ENCODE measurements at regions not wholly inside any gene's neighbourhood (a gene's known extent, or its start where the extent isn't known, plus 50 kb on each side); places are given as distances from the start of the nearest gene placed in this dataset.

DNA sequence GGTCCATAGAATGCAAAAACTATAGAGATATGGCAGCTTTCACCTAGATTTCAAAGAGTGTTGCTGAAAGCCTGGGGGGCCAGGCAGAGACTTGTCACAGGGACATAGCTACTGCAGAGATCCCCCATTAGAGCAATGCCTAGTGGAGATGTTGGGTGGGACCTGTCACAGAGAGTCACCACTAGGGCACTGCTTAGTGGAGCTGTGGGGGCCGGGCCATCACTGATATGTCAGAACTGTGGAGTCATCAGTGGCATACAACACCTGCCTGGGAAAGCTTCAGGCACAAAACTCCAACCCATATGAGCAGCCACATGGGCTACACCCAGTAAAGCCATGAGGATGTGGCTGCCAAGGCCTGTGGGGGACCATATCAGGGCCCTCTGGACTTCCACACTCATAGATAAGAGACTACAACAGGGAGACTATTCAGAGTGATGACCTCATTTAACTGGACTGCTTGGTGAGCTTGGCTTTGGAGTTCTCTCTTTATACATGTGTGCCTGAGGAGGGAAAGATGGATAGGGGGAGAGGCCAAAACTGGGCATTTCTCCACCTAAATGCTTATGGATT is 176.3 kb downstream of the ZNF621 start:
- no peak for DNase-seq (ENCODE audit: low read depth in 2 of 2)

DNA sequence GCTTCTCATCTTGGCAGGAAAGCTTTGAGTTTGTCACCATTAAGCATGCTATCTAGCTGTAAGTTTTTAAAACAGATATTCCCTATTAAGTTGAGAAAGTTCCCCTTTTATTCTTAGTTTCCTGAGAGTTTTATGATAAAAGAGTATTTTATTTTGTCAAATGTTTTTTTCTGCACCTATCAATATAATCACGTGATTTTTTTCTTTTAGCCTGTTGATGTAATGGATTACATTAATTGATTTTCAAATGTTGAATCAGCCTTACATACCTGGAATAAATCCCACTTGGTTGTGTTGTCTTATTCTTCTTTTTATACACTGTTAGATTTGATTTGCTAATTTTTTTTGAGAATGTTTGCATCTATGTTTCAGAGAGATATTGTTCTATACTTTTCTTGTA is 179.5 kb downstream of the ZNF621 start:
- no peak for DNase-seq (ENCODE audit: low read depth in 2 of 2)

DNA sequence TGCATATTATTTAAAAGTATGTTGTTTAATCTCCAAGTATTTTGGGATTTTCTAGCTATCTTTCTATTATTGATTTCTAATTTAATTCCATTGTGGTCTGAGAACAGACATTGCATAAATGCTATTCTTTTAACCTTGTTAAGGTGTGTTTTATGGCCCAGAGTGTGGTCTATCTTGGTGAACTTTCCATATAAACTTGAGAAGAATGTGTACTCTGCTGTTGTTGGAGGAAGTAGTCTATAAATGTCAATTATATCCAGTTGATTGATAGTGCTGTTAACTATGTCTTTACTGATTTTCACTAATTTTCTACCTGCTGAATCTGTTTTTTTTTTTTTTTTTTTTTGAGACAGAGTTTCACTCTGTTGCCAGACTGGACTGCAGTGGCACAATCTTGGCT is 180.9 kb downstream of the ZNF621 start:
- DNase-seq (ENCODE audit: low read depth in 2 of 2) = no peak

DNA sequence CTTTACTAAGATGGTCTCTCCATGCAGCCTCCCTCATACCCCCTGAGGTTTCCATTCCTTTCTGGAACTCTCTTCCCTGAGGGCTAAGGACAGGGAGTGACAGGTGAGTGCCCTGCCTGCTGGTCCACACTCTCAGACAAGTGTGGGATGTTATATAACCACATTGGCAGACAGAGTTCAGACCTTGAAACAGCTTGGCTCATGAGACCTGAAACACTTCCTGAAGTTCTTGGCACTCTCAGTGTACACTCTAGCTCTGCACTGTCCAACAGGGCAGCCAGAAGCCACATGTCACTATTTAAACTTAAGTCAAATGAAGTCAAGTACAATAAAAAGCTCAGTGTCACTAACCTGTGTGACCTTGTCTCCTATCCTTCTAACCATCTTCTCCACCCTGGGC is 188.5 kb downstream of the ZNF621 start:
- no peak for DNase-seq (ENCODE audit: low read depth in 2 of 2)

DNA sequence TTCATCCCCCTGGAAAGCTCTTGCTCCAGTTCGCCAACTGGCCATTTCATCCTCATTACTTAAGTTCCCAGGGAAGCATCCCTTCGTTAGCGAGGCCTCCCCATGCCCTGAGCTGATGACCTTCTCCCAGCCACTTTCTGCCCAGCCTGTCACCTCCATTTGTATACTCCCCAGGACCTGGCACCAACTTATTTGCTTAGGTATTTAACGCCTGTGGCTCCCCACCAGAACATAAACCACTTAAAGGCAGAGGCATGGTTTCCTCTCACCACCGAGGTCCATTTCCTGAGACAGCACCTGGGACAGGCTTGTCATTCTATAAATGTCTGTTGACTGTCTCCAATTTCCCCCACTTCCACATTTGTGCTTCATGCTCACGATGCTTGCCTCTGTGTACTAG is 189.0 kb downstream of the ZNF621 start:
- no peak for DNase-seq (ENCODE audit: low read depth in 2 of 2)

DNA sequence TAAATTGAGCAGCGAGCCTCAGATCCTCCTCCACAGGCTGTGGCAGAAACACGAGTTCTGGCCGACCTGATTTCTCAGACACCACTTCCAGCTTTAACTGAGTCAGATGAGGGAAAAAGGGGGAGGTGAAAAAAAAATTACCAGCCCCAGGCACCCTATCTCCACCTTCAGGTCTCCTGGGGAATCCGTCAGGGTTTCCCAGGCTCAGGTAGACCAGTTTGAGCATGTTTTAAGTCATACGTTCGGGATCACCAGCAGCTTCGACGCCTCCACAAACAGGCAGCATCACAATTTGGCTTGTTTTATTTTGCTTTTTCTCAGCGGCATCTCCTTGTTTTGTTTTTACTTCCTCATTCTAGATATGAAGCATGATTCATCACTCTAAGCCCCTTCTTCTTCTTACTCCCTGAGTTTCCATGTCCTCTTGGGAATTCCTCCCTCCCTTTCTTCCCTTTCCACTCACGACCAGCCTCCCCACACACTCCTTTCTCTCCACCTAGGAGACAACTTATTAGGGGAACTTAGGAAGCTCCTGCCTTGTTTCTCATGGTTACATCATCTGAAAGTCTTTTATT is 190.1 kb downstream of the ZNF621 start:
- no peak for DNase-seq (ENCODE audit: low read depth in 2 of 2)

DNA sequence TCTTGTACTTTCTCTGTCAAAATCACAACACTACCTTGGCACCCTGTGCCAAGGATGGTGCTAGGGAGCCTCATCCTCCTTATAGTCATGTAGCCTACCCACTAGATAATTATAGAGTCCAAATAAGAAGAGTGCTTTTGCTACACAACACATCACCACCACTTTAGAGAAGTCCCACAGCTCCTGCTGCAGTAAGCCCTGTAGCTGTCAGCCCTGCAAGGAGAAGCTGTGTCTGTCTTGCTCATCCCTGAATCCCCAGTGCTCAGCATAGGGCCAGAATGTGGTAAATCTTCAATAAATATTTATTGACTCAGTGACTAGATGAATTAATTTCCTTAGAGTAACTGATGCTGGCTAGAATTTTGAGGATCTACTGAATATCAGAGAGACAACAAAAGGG is 190.8 kb downstream of the ZNF621 start:
- no peak for DNase-seq (ENCODE audit: low read depth in 2 of 2)

DNA sequence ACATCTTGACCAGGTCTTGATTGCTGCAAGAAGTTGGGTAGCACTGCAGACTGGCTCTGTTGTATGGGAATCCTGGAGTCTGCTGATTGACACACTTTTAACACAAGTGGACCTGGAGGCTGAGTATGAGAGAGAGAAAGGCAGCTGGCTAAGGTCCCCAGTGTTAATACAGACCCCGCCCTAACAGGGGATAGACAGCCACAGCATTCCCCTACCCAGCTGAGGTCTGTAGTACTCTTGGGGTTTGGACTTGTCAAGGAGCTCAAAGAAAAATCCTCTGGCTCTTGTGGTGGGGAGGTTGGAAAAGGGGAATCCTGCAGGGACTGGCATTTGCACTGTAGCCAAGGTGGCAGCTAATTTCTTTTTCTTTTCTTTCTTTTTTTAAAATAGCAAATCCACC is 192.7 kb downstream of the ZNF621 start:
- DNase-seq (ENCODE audit: low read depth in 2 of 2) = no peak

DNA sequence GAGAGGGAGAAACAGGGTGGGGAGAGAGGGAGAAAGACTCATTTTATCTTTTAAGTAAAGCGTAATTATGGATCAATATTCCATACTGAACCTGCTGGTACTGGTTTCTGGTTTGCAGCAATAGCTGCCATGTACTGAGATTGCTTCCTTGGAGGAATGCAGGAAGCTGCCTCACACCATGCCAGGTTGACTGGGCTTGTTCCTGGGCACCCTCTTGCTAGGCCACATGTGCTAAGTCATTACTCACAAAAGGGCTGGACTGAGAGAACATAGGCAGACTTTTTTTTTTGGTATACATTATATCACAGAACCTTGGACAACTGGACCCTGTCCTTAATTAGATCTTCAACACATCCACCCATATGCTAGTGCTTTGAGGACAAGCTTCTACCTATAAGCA is 193.4 kb downstream of the ZNF621 start:
- no peak for DNase-seq (ENCODE audit: low read depth in 2 of 2)

DNA sequence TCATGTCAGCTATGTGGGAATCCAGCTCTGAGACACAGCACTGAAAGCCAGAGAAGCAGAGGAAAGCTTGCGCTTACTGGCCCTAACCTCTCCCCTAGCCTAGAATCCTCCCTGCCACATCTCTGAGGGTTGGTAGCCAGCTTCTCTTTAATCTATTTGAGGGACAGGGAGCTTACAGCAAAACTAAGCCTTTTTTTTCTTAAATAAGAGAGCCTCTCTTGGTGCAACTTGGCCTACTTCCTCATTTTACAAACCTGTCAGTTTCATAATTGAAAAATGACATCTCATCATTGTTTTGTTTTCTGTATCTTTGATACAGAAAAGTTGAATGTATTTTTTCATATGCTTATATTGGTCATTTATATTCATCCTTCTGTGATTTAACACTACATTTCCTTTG is 193.9 kb downstream of the ZNF621 start:
- no peak for DNase-seq (ENCODE audit: low read depth in 2 of 2)

DNA sequence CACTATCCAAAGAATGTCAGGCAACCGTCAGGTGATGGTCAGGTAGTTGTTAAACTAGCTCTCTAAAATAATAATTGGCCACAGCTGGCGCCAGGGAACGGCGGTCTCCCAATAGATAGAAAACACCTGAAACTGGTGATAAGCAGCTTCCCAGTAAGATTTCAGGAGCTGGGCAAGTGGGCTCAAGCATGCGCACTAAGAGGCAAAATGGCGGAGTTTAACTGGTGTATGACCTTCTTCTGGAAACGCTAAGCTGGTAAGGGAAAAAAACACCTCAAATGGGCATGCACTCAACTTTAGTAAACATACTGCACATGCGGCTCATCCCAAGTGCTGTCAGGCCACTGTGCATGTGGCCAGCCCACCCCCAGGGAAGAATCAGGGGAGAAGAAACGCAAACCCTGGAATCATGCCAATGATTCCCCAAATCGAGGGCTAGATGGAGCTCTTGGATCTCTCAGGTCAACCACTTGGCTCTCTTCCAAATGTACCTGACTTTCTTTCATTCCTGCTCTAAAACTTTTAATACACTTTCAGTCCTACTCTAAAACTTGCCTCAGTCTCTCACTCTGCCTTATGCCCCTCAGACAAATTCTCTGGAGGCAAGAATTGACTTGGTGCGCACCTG is 195.0 kb downstream of the ZNF621 start:
- no peak for DNase-seq (ENCODE audit: low read depth in 2 of 2)

DNA sequence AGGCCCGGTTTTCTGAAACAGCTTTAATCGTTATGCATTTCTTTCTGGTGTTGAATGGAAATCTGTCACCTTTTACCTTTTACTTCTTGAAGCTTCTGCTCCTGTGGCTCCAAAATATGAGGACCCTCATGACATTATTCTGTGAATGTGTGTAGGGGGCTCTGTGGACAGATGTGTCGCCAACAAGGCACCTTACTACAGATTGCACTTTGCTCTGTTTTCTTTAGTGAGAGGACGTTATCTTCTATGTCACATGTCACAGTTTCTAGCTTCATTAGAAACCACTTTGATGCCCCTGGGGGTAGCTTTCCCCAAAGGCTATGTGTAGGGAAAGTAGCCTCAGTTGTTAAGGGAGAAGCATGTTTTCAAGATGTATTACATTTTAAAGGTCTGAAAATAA is 195.6 kb downstream of the ZNF621 start:
- DNase-seq (ENCODE audit: low read depth in 2 of 2) = no peak

DNA sequence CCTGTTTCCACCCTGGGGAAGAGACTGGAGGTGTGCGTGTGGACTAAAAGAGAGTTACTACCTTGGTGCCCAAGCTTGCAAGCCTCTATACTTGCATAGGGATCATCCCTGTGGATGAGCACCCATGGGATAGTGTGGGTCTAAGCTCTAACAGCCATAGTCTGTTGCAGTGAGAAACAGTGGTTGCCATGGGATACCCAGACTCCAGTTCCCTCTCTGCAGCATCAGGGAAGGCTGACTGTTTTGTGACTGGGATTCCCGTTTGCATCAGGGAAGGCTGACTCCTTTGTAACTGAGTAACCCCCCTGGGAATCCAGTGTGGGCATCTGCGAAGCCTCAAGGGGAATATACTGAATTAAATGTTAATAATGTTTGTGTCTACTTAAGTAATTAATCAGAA is 196.1 kb downstream of the ZNF621 start:
- DNase-seq (ENCODE audit: low read depth in 2 of 2) = no peak

DNA sequence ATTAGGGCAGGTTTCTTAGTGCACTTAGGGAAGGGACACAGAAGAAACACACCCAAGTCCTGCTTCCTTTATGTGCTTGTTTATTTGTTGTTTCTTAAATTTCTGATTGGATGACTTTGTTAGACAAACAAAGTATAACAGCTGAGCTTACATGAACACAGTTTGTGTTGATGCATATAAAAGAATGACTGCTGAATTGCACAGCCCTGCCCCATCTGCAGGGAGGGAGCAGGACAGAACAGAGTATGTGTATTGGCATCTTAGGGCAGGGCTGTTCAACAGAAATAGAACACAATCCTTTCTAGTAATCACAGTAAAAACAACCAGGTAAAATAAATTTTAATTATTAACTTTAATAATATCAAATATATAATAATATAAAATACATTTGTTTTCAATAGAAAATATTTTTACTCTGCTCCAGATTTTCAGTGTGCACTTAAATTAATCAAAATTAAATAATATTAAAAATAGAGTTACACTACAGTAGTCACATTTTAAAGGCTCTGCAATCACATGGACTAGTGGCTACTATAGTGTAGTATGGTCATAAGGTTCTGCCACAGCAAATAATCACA is 198.4 kb downstream of the ZNF621 start:
- no peak for DNase-seq (ENCODE audit: low read depth in 2 of 2)

DNA sequence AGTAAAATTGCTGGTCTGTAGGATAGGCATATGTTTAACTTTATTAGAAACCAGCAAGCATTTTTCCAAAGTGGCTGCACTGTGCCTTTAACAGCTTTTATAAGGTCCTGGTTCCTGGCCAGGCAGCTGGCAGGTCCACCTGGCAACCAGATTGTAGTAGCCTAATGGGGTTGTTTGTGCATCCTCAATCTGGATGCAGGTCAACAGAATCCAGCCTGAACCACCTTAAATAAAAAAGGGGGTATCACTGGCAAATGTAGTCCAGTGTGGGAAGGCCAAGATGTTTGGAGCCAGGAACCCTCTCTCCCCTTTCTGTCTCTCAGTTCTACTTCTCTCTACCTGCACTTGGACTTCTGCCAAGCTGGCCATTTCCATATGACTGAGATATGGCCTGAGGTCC is 200.3 kb downstream of the ZNF621 start:
- no peak for DNase-seq (ENCODE audit: low read depth in 2 of 2)

DNA sequence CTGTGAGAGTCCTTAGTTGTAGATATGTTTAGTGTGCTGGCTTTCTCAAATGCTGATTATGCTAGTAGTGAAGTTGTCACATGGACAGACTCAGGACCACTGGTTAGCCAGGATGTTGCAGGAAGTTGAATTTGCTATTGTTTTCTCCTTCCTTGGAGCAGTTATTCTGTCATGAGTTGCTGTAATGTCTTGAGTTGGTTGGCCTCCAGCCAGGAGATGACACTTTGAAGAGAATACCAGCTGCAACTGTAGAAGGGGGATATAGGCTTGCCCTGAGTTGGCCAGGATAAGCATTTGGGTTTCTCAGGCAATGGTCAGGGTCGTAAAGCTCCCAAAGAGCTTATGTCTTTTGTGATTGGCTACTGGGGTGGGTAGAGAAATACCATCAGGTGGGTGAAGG is 206.7 kb downstream of the ZNF621 start:
- DNase-seq (ENCODE audit: low read depth in 2 of 2) = no peak

DNA sequence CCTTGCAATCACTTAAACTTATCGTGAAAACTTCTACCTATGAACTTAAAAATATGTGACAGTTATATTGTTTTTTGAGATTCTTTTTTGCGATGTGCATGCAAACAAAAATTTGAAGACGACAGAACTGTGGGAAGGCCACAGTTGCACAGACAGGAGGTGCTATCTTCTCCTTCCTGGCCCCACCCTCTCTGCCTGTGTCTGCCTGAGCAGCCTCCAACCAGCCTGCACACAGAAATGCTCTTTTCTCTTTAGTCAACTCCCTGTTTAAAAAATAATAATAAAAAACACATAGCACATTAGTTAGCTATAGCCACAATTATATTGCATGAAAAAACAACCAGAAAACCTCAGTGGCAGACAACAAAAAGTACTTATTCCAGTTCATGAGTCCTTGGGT is 212.2 kb downstream of the ZNF621 start:
- no peak for DNase-seq (ENCODE audit: low read depth in 2 of 2)

DNA sequence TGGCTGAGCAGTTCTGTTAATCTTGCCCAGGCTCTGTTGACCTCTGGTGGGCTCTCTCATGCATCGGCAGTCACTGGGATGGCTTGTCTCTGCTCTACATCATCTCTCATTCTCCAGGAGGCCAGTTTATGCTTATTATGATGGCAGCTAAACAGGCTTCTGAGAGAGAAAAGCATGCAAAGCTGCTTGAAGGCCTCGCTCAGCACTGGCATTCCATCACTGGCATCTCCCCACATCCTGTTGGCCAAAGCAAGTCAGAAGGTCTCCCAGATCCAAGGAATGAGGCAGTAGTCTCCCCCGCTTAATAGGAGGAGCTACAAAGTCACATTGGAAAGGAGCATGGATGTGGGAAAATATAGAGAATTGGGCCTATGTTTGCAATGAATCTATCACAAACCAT is 212.6 kb downstream of the ZNF621 start:
- DNase-seq (ENCODE audit: low read depth in 2 of 2) = no peak

DNA sequence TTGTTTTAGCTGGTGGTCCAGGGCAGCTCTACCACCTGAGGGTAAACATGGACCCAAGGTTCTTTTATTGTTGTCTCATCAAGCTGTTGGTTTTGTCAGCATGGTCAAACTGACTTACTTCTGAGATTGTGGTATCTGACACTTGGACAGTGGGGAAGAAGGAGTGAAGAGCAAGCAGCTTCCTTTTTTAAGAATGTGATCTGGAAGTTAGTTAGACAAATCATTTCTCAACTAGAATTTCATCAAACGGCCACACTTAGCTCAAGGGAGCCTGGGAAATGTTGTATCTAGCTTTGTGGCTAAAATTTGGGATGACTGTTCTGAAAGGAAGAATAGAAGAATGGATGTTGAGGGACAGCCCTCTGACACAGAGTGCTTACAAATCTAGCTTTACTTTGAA is 215.2 kb downstream of the ZNF621 start:
- DNase-seq (ENCODE audit: low read depth in 2 of 2) = no peak

DNA sequence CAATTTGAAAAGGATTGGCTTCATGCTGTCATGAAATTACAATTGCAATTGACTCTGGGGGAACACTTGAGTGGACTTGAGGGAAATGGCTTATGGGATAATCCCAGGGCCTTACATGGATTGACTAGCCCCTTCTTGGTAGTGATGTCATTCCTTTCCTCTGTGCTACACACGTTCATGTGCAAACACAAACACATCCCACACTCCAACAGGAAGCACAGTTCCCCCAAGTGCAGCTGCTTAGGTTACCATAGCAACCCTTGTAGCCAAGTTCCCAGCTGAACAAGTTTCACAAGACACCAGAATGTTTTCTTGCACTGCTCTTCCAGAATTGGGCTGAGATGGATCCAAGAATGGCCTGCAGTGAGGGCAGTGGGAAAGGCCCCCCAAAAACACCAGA is 217.0 kb downstream of the ZNF621 start:
- no peak for DNase-seq (ENCODE audit: low read depth in 2 of 2)

DNA sequence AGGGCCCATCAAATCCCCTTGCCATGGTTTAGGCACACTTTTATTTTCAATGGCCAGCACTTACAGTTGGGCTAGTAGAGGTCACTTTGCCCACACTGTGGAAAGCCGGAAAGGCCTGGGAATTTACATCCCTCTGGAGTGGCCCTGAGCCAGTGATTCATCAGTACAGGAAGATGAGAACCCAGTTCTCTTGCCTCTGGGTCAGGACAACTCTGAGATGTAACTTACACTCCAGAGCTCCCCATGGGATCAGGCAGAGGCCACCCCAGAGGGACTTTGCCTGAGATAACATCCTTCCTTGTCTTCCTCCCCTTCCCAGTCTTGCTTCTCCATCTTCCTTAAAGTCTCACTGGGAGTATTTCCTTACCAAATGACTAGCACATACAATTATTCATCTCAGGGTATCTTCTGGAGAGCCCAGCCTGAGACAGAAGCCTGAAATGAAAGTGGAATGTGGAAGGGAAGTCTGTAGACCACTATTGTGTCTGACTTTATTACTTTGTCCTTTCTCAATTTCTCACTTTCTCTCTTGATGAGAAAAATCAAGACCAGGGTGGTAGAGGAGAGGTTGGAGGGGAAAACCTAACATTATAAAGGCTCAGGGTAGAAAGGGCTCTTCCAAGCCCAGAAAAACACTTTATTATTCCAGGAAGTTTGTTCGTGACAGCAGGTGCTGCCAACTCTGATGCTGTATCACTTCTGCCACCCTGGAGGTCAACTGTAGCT is 220.8 kb downstream of the ZNF621 start:
- DNase-seq (ENCODE audit: low read depth in 2 of 2) = no peak

DNA sequence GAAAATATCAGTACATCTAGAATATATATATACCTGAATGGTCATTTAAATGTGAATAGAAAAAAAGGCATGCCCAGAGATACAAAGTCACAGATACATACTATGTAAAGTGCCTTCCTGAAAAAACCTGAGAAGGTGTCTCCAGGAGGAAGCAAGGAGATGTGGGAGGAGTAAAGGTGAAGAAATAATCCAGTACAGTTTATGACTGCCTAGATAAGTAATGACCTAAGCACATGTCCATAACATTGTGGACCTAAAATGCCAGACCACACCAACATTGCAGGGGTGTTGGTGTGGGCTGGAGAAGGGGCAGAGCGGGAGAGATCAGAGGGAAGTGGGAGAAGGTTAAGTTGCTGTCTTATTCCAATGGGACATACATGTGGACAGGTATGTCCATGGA is 226.9 kb downstream of the ZNF621 start:
- DNase-seq (ENCODE audit: low read depth in 2 of 2) = no peak

DNA sequence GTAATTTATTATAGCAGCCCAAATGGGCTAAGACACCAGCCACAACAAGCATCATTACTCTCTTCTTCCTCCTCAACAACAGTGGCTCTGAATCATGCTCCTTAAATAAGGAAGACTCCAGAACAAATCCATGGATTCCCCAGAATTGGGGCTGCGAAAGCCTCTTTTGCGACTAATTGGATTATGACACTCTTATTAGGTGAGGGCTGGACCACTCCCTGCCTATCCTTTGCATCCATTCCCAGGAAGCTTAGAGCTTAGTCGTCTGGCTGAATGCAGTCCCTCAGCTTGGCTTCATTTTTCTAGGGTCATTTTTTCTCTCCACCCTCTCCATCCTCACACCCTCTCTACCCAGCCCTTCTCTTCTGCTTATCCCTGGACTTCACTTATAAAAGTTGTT is 227.7 kb downstream of the ZNF621 start:
- no peak for DNase-seq (ENCODE audit: low read depth in 2 of 2)

Data from activated CD8-positive, alpha-beta memory T cell treated with anti-CD3 and anti-CD28 coated beads for 4 hours (primary cell).